ENCODE measurements at regions not wholly inside any gene's neighbourhood (a gene's known extent, or its start where the extent isn't known, plus 50 kb on each side); places are given as distances from the start of the nearest gene placed in this dataset.
A peak's percentile ranks its signal among the peaks of the same experiment; 100 is the strongest.
"Not testable (repeated sequence)": the region's sequence is repeated elsewhere in the genome, so short reads cannot be mapped to it uniquely, and the experiment has no call there.

GRCh38 chr6:85069577-85069976, 305.2 kb upstream of the TBX18 start:
- DNase-seq: no peak

GRCh38 chr6:85068221-85068620, 303.8 kb upstream of the TBX18 start:
- DNase-seq: no peak

GRCh38 chr6:85066266-85066665, 301.9 kb upstream of the TBX18 start:
- no peak for DNase-seq

- no peak for DNase-seq
Measured at GRCh38 chr6:85065831-85066230, 301.4 kb upstream of the TBX18 start.

GRCh38 chr6:85063611-85064010, 299.2 kb upstream of the TBX18 start:
- no peak for DNase-seq

- DNase-seq: no peak
Measured at GRCh38 chr6:85062884-85063283, 298.5 kb upstream of the TBX18 start.

GRCh38 chr6:85058806-85059205, 294.4 kb upstream of the TBX18 start:
- no peak for DNase-seq

- DNase-seq: no peak
Measured at GRCh38 chr6:85050149-85050548, 285.8 kb upstream of the TBX18 start.

GRCh38 chr6:85049282-85049681, 284.9 kb upstream of the TBX18 start:
- DNase-seq: no peak

- no peak for DNase-seq
Measured at GRCh38 chr6:85047818-85048217, 283.4 kb upstream of the TBX18 start.

- not testable (repeated sequence) for DNase-seq
Measured at GRCh38 chr6:85045767-85046166, 281.4 kb upstream of the TBX18 start.

- no peak for DNase-seq
Measured at GRCh38 chr6:85044361-85044760, 280.0 kb upstream of the TBX18 start.

GRCh38 chr6:85041376-85041775, 277.0 kb upstream of the TBX18 start:
- DNase-seq: no peak

- DNase-seq: no peak
Measured at GRCh38 chr6:85037221-85037620, 272.8 kb upstream of the TBX18 start.

- no peak for DNase-seq
Measured at GRCh38 chr6:85035766-85036165, 271.4 kb upstream of the TBX18 start.

- DNase-seq: no peak
Measured at GRCh38 chr6:85033547-85033946, 269.1 kb upstream of the TBX18 start.

- no peak for DNase-seq
Measured at GRCh38 chr6:85026021-85026420, 261.6 kb upstream of the TBX18 start.

- DNase-seq: no peak
Measured at GRCh38 chr6:85023721-85024120, 259.3 kb upstream of the TBX18 start.

- no peak for DNase-seq
Measured at GRCh38 chr6:85017352-85017751, 253.0 kb upstream of the TBX18 start.

- DNase-seq: no peak
Measured at GRCh38 chr6:85016726-85017125, 252.3 kb upstream of the TBX18 start.

GRCh38 chr6:85015396-85015990, 251.1 kb upstream of the TBX18 start:
- DNase-seq: peak; percentile 8

- no peak for DNase-seq
Measured at GRCh38 chr6:85010865-85011264, 246.5 kb upstream of the TBX18 start.

- DNase-seq: no peak
Measured at GRCh38 chr6:85008296-85009009, 244.1 kb upstream of the TBX18 start.

GRCh38 chr6:85006362-85006761, 242.0 kb upstream of the TBX18 start:
- no peak for DNase-seq

GRCh38 chr6:85005494-85005893, 241.1 kb upstream of the TBX18 start:
- DNase-seq: no peak
